T47D (cell line): ENCODE measurements at regions not wholly inside any gene's neighbourhood (a gene's known extent, or its start where the extent isn't known, plus 50 kb on each side); places are given as distances from the start of the nearest gene placed in this dataset.
A peak's percentile ranks its signal among the peaks of the same experiment; 100 is the strongest.
"Not testable (repeated sequence)": the region's sequence is repeated elsewhere in the genome, so short reads cannot be mapped to it uniquely, and the experiment has no call there.

ENCODE experiments used
- DNase-seq, 2 experiments: peaks; one replicate each; pipeline versions ENCODE4 v3.0.0 to v3.0.0-alpha.2; 2011 to 2012; ENCODE audit warnings: low read depth in 1 of 2, low spot score in 1 of 2
- JUND ChIP-seq: IDR thresholded peaks from 2 replicates; pipeline ENCODE4 v1.6.1; 2012; ENCODE audit warnings: low read depth
- in situ Hi-C: cut with HindIII; loops from 2 replicates; pipeline ENCODE4 v1.10.0; 2016; ENCODE audit warnings: low sequenced_read_pairs, low pct_unique_long_range_greater_than_20kb

DNA sequence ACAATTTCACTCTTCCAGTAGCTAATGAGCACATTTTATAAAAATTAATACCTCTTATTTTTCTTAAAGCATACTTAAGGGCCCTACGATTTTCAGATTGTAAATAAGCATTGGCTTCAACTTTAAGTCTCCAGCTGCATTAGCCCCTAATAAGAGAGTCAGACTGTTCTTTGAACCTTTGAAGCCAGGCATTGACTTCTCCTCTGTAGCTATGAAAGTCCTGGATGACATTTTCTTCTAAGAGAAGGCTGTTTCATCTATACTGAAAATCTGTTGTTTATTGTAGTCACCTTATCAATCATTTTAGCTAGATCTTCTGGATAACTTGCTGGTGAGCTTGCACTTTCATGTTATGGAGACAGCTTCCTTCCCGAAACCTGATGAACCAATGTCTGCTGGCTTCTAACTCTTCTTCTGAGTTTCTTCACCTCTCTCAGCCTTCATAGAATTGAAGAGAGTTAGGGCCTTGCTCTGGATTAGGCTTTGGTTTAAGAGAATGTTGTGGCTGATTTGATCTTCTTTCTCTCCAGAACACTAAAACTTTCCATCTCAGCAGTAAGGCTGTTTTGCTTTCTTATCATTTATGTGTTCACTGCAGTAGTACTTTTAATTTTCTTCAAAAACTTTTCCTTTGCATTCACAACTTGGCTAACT, 377.1 kb upstream of the RGS6 start:
- DNase-seq, result no peak
- no peak for TF ChIP-seq JUND
- in situ Hi-C loops, result no loop called here

DNA sequence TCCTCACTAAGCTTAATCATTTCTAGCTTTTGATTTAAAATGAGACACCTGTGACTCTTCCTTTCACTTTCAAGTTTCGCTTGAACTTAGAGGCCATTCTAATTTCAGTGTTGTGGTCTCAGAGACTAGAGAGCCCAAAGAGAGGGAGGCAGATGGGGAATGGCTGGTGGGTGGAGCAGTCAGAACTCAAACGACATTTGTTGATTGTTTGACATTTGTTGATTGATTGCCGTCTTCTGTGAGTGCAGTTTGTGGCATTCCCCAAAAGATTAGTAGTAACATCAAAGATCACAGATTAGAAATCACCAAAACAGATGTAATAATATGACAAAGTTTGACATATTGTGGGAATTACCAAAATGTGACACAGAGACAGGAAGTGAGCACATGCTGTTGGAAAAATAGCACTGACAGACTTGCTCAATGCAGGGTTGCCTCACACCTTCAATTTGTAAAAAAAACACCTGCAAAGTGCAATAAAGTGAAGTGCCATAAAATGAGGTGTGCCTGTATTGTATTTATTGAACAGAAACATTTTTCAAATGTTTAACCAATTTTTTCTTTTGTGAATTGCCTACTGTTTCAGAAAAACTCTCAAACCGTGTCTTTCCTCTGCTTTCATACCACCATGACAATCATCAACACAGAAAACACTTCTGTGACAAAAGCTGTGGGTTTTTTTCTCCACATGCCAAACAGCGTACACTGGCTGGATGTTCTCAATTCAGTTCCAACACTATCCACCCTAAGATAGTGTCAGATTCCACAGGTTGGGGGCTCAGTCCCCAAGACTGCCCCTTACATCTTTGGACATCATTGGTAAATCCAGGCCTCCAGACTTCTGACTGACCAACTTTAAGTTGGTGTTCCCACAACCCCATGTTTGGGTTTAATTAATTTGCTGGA, 376.3 kb upstream of the RGS6 start:
- in situ Hi-C loops, result no loop called here
- DNase-seq, result no peak
- no peak for TF ChIP-seq JUND

DNA sequence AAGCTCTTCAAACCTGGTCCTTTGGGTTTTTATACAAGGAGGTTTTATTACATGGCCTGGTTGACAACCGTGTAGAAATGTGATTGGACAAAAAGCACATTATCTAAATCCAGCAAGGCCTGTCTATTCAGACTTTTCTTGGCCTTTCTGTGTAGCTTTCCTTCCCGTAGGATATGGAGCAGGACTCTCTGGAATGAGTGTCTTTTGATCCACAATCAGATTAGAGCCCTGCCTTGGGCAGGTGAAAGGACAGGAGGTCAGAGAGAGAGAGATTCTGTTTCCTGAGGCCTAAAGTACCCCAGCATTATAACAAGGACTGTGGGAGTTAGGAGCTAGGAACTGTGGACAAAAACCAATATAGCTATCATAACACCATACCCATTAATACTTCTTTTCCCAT, 375.5 kb upstream of the RGS6 start:
- DNase-seq, result peak in 1 of 2 experiments; percentile 18
- in situ Hi-C loops, result no loop called here
- TF ChIP-seq JUND, result no peak

DNA sequence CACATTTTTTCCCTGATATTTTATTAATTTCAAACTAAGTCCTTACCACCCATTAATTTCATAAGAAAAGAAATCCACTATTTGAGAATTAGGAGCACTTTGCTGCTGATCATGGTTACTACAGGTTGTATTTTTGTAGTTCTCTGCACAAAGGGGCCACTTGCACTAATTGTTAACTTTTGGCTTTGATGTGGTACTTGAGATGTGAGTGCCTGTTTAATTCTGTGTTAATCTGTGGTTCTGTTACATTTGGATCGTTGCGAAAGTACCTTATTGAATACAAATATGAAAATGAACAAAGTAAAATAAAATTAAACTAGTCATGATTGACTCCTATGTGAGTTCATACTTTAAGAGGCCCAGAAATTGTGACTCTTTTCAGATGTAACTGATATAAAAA, 374.9 kb upstream of the RGS6 start:
- TF ChIP-seq JUND, result no peak
- no peak for DNase-seq
- in situ Hi-C loops, result no loop called here

DNA sequence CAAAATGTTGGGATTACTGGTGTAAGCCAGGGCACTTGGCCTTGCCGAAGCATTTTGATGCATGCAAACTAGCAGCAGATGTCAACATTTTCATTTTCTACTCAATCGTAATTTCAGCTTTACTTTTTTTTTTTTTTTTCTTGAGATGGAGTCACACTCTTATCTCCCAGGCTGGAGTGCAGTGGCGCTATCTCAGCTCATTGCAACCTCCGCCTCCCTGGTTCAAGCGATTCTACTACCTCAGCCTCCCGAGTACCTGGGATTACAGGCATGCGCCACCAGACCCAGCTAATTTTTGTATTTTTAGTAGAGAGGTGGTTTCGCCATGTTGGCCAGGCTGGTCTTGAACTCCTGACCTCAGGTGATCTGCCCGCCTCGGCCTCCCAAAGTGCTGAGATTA, 373.3 kb upstream of the RGS6 start:
- in situ Hi-C loops, result not testable (repeated sequence)

DNA sequence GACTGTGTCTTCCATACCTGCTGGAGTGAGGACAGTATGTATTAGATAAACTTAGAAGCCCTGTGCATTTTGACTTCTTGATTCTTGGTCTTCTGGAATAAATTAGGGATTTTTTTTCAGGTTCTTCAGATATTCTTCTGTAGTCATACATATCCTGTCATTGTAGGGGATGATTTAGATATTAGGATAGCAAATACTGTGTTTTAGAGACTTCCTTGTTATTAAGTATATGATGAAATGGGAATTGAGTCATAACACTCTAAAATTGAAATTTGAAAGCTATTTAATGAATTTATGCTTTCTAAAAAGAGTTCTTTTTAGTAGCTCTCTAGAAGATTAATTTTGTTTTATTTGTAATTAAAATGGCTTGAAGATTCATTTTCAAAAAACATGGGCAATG, 371.5 kb upstream of the RGS6 start:
- in situ Hi-C loops, result no loop called here
- DNase-seq, result no peak
- no peak for TF ChIP-seq JUND

More for the DNA sequence above, 373.3 kb upstream of the RGS6 start:
- not testable (repeated sequence) for DNase-seq

DNA sequence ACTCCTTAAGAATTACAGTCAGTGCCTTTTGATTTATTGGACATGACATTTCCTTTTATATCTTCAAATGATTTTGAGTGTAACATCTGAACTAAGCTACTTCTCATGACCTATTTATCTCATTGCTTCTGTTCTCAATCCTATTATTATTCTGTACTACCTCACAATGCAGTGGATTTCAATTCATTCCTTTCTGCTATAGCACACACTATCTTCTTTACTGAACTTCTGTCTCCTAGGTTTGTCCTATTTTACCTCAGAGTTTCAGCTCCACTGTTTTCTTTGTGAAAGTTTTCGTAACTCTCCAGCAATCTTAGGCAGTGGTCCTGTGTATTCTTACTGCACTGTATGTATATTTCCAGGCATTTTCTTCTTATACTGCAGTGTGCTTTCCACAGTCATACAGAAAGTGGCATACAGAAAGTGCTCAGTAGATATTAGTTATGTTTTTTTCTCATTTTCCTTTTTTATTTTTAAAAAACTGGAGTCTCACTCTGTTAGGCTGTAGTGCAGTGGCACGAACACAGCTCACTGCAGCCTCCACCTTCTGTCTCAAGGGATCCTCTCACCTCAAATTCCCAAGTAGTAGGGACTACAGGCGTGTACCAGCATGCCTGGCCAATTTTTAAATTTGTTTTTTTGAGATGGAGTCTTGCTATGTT, 368.6 kb upstream of the RGS6 start:
- in situ Hi-C loops, result no loop called here

DNA sequence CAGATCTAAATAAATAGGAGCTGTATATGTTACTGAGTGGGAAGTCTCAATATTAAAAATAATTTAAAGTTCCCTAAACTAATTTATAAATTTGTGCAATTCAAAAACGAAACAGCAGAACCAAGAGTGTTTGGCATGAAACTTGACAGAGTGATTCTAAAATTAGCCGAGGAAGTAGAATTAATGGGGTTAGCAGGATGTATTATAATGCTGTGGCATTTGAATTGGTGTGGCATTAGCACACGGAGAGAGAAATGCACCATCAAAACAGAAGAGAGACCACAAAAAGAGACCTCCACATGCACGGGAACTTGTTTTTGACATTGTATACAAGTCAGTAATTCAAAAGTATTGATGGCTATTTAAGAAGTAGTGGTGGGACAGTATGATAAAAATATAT, 366.0 kb upstream of the RGS6 start:
- no peak for DNase-seq
- no peak for TF ChIP-seq JUND
- in situ Hi-C loops, result no loop called here

More for the DNA sequence above, 368.6 kb upstream of the RGS6 start:
- DNase-seq, result no peak
- no peak for TF ChIP-seq JUND

DNA sequence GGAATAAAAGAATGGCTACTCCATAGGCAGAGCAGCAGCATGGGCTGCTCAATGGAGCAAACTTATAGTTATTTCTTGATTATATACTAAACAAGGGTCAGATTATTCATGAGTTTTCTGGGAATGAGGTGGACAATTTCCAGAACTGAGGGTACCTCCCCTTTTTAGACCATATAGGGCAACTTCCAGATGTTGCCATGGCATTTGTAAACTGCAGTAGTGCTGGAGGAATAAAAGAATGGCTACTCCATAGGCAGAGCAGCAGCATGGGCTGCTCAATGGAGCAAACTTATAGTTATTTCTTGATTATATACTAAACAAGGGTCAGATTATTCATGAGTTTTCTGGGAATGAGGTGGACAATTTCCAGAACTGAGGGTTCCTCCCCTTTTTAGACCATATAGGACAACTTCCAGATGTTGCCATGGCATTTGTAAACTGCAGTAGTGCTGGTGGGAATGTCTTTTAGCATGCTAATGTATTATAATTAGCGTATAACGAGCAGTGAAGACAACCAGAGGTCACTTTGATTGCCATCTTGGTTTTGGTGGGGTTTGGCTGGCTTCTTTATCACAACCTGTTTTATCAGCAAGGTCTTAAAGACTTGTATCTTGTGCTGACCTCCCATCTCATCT, 364.6 kb upstream of the RGS6 start:
- in situ Hi-C loops, DNase-seq: not testable (repeated sequence)

DNA sequence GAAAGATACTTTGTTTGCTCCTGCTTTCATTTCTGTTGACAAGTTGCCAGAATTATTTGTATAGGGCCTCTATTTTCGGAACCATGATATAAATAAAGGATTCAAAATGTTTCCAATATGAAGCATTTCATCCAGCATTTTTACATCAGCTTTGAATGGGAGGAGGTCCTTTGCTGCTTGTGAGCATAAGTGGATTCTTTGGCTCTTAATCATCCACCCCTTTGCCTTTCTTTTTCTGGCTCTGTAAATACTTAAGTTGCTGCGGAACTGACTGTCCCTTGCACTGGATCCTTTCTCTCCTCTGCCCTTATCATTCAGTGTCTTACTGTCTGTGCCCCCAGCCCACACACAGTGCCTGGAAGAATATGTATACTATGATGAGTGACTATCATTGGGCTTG, 357.3 kb upstream of the RGS6 start:
- DNase-seq, result no peak
- no peak for TF ChIP-seq JUND
- in situ Hi-C loops, result no loop called here

DNA sequence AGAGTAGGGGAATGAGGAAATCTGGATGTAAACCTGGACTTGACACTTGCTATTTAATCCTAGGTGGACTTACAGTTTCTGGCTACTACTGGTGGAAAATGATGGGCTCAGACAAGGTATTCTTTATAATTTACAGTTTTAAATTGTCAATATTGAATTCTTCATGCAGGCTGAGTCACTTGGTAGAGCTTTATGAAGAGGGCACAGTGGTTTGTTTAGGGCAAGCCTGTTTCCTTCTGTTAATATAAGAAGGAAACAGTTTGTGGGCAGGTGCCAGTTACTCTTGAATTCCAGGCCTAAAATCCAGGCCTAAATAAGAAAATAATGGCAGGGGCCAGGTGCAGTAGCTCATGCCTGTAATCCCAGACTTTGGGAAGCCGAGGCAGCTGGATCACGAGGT, 355.8 kb upstream of the RGS6 start:
- in situ Hi-C loops, result no loop called here
- TF ChIP-seq JUND, result no peak
- DNase-seq, result no peak

DNA sequence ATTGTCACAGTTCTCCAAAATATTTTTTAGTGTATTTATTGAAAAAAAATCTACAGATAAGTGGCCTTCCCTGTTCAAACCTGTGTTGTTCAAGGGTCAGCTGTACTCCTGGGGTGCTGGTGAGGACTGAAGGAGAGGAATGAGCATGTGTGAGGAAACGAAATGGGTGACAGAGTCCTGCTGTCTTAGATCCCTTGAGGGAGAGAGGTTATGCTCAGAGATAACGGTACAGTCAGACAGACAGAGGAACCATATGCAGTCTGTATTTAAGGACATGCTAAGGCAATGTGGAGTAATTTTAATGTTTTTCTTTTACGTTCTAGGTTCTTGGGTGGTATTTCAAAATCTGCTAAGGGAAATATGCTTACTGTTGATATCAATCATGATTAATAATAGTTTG, 352.9 kb upstream of the RGS6 start:
- in situ Hi-C loops, result no loop called here
- TF ChIP-seq JUND, result no peak
- no peak for DNase-seq

DNA sequence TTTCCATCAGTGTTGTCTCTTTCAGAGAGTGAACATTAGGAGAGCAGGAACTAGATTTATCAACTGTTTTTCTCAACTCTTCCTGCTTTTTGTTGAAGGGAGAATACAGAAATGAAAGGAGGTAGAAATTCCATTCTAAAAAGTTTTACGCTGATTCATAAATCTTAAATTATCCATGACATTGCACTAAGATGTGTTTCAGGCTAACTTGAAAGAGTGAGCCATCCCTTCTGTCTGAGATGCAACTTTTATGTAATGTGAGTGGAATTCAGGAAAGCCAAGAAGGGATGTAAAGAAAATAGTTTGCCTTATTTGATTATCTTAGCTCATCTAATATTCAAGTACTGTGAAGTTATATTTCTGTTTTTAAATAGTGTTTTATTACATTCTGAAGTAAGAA, 349.5 kb upstream of the RGS6 start:
- TF ChIP-seq JUND, result no peak
- in situ Hi-C loops, result no loop called here
- DNase-seq, result no peak
